ENCODE measurements at regions not wholly inside any gene's neighbourhood (a gene's known extent, or its start where the extent isn't known, plus 50 kb on each side); places are given as distances from the start of the nearest gene placed in this dataset.

DNA sequence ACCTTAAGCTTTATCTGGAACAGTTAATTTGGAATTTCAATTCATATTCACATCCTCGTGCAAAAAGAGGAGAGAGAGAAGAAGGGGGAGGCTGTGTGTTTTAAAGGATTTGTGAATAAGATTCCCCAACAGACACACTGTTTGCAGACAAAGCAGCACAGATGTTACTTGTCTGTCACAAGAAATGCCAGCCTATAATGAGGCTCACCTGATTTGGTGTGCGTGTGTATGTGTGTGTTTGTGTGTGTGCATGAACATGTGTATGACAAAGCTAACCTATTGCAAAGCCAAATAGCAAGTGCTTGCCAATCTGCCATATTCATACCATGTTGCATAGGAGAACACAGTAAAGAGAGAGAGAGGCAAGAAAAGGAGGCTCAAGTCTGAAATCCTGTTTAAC lies 361.6 kb upstream of the NOVA1 start:
- Histone ChIP-seq H3K4me2 (ENCODE audit: control insufficient read depth, extremely low read depth, insufficient read depth, low read depth, low read length) (no peak overlapping the region), H3K79me2 (ENCODE audit: control insufficient read depth, insufficient read depth, low read length) (no peaks in the 10 kb centered on the region), H4K20me1 (ENCODE audit: control insufficient read depth, extremely low read depth, insufficient read depth, low read length) (no peaks in the 10 kb centered on the region), H3K9me1 (ENCODE audit: control insufficient read depth, extremely low read depth, insufficient read depth, low read length) (no peaks in the 10 kb centered on the region), H3K27me3 (ENCODE audit: control insufficient read depth, extremely low read depth, insufficient read depth, low read length) (no peaks in the 10 kb centered on the region), H3K27ac (ENCODE audit: control insufficient read depth, insufficient read depth, low read length) (no peak overlapping the region), H3K4me3 (ENCODE audit: control insufficient read depth in 2 of 3, extremely low read depth in 1 of 3, insufficient read depth in 2 of 3, low read depth in 1 of 3, low read length in 3 of 3) (no peak overlapping the region), H3K9me3 (ENCODE audit: control insufficient read depth, low read depth, low read length) (no peaks in the 10 kb centered on the region), H2AFZ (ENCODE audit: control insufficient read depth, low read length) (no peak overlapping the region), H3K36me3 (ENCODE audit: control insufficient read depth in 2 of 2, extremely low read depth in 1 of 2, insufficient read depth in 2 of 2, low read length in 2 of 2) (no peaks in the 10 kb centered on the region), H3K4me1 (ENCODE audit: control insufficient read depth, extremely low read depth, insufficient read depth, low read length) (no peaks in the 10 kb centered on the region), H3K9ac (ENCODE audit: control insufficient read depth, extremely low read depth, insufficient read depth, low read length) (no peak overlapping the region)
- FAIRE-seq (no peak), DNase-seq (ENCODE audit: low read depth, low spot score) (no peak)
- no peak for TF ChIP-seq EZH2 (IDR thresholded peaks at IDR 0.05; ENCODE audit: low read length)
- TF ChIP-seq, protein P1, sequence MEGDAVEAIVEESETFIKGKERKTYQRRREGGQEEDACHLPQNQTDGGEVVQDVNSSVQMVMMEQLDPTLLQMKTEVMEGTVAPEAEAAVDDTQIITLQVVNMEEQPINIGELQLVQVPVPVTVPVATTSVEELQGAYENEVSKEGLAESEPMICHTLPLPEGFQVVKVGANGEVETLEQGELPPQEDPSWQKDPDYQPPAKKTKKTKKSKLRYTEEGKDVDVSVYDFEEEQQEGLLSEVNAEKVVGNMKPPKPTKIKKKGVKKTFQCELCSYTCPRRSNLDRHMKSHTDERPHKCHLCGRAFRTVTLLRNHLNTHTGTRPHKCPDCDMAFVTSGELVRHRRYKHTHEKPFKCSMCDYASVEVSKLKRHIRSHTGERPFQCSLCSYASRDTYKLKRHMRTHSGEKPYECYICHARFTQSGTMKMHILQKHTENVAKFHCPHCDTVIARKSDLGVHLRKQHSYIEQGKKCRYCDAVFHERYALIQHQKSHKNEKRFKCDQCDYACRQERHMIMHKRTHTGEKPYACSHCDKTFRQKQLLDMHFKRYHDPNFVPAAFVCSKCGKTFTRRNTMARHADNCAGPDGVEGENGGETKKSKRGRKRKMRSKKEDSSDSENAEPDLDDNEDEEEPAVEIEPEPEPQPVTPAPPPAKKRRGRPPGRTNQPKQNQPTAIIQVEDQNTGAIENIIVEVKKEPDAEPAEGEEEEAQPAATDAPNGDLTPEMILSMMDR (optimal IDR thresholded peaks at IDR 0.05 in 1 of 3, IDR thresholded peaks at IDR 0.05 in 1 of 3, conservative IDR thresholded peaks at IDR 0.05 in 1 of 3; ENCODE audit: extremely low read depth in 1 of 3, insufficient read depth in 2 of 3, low read length in 3 of 3): no peak
- dilution Hi-C loops (cut with MboI; ENCODE audit: extremely low pct_ligation_motif_present, low sequenced_read_pairs): no loop called here

DNA sequence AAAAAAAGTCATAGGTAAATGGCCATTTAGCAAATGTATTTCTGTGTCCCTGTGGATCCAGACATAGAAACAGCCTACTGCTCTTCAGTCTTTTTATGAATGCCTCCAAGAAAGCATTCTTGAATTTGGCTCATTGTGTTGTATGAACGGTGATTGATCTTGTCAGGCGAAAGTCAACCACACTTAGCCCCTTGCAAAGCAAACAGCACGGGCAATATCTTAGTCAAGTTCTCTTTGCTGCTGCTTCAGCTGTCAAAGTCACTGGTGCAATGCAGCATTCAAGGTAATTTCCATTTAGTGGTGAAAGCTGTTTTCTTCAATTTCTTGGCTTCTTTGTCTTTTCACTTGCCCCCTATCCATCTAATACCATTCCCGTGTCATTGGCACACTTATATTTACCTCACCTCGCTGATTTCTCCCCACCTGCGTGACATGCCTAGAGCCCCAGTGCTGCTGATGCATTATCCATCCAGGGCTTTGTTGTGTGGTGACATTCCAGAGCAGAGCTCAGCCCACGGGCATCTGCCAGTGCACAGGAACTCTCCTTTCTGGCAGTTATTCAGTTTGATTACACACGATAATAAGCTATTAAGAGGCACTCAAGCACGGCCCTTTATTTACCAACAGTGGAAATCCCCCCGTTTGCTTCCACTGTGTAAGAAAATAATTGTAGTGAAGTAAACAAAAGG lies 362.3 kb upstream of the NOVA1 start:
- TF ChIP-seq EZH2 (IDR thresholded peaks at IDR 0.05; ENCODE audit: low read length): no peak
- TF ChIP-seq, protein P1 (optimal IDR thresholded peaks at IDR 0.05 in 1 of 3, IDR thresholded peaks at IDR 0.05 in 1 of 3, conservative IDR thresholded peaks at IDR 0.05 in 1 of 3; ENCODE audit: extremely low read depth in 1 of 3, insufficient read depth in 2 of 3, low read length in 3 of 3): no peak
- no peaks in the 10 kb centered on the region for H4K20me1 ChIP-seq (ENCODE audit: control insufficient read depth, extremely low read depth, insufficient read depth, low read length)
- no peaks in the 10 kb centered on the region for H3K9me1 ChIP-seq (ENCODE audit: control insufficient read depth, extremely low read depth, insufficient read depth, low read length)
- H3K9me3 ChIP-seq (ENCODE audit: control insufficient read depth, low read depth, low read length): no peaks in the 10 kb centered on the region
- H3K9ac ChIP-seq (ENCODE audit: control insufficient read depth, extremely low read depth, insufficient read depth, low read length): no peak overlapping the region
- H3K4me1 ChIP-seq (ENCODE audit: control insufficient read depth, extremely low read depth, insufficient read depth, low read length): no peaks in the 10 kb centered on the region
- no peaks in the 10 kb centered on the region for H3K27me3 ChIP-seq (ENCODE audit: control insufficient read depth, extremely low read depth, insufficient read depth, low read length)
- no peak for FAIRE-seq
- H3K79me2 ChIP-seq (ENCODE audit: control insufficient read depth, insufficient read depth, low read length): no peaks in the 10 kb centered on the region
- H2AFZ ChIP-seq (ENCODE audit: control insufficient read depth, low read length): no peak overlapping the region
- no peak for DNase-seq (ENCODE audit: low read depth, low spot score)
- dilution Hi-C loops (cut with MboI; ENCODE audit: extremely low pct_ligation_motif_present, low sequenced_read_pairs): no loop called here
- H3K4me2 ChIP-seq (ENCODE audit: control insufficient read depth, extremely low read depth, insufficient read depth, low read depth, low read length): no peak overlapping the region
- H3K4me3 ChIP-seq (ENCODE audit: control insufficient read depth in 2 of 3, extremely low read depth in 1 of 3, insufficient read depth in 2 of 3, low read depth in 1 of 3, low read length in 3 of 3): no peak overlapping the region
- H3K36me3 ChIP-seq (ENCODE audit: control insufficient read depth in 2 of 2, extremely low read depth in 1 of 2, insufficient read depth in 2 of 2, low read length in 2 of 2): no peaks in the 10 kb centered on the region
- H3K27ac ChIP-seq (ENCODE audit: control insufficient read depth, insufficient read depth, low read length): no peak overlapping the region

Measured in keratinocyte (primary cell).